GM12872 (cell line): ENCODE measurements at regions not wholly inside any gene's neighbourhood (a gene's known extent, or its start where the extent isn't known, plus 50 kb on each side); places are given as distances from the start of the nearest gene placed in this dataset.

Source experiments
- CTCF ChIP-seq: IDR thresholded peaks from 3 replicates; pipeline ENCODE4 v1.5.1; 2011; ENCODE audit warnings: low read depth, mild to moderate bottlenecking, low read length, moderate library complexity; ENCODE audit not compliant: insufficient read depth

- TF ChIP-seq CTCF = no peak
Measured at GRCh38 chr2:155836439-155836838, 496.1 kb downstream of the NR4A2 start.

GRCh38 chr2:155830817-155831579 is 501.5 kb downstream of the NR4A2 start:
- no peak for TF ChIP-seq CTCF

GRCh38 chr2:155830351-155830750 is 502.2 kb downstream of the NR4A2 start:
- no peak for TF ChIP-seq CTCF

GRCh38 chr2:155825876-155826275 is 506.6 kb downstream of the NR4A2 start:
- TF ChIP-seq CTCF = no peak

GRCh38 chr2:155815851-155816250 is 516.7 kb downstream of the NR4A2 start:
- TF ChIP-seq CTCF = peak; percentile 76

DNA sequence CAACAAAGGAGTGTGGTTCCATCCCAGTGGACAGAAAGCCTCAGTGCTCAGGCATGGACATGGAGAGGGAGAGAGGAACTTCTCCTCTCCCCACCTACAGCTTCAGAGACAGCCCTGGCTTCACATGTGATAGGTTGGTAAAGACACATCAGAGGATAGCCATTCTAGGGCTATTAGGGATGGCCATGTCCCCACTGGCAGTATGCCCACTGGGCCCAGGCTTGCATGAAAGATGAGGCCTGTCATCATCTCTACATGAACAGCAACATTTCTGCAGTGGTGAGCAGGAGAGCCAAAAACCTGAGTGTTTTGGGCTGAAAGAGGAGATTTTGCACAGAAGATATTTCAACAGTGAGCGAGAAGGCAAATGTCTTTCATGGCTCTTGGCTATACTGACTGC is 517.2 kb downstream of the NR4A2 start:
- TF ChIP-seq CTCF = no peak

DNA sequence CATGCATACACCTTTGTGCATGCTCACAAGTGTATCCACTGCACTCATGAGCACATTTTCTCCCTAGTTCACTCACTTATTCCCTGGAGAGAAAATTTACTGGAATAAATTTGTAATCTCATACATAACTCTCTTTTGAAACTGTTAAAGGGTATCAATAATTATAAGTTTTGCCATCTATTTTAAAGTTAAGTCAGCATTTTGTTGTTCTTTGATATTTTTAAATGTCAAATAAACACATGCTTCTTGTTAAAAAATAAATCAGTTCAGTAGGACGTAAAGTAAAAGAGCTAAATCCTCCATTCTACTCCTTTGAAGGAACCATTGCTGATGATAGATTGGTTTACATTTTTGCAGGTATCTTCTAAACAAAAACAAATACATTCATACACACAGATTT is 522.1 kb downstream of the NR4A2 start:
- TF ChIP-seq CTCF = no peak
